Keratinocyte (primary cell): ENCODE measurements at regions not wholly inside any gene's neighbourhood (a gene's known extent, or its start where the extent isn't known, plus 50 kb on each side); places are given as distances from the start of the nearest gene placed in this dataset.
"Not testable (repeated sequence)": the region's sequence is repeated elsewhere in the genome, so short reads cannot be mapped to it uniquely, and the experiment has no call there.

Experiments used
- DNase-seq: peaks from one replicate; pipeline ENCODE4 v3.0.0-alpha.2; 2011; ENCODE audit warnings: low read depth, missing footprints, low spot score
- FAIRE-seq: peaks from 2 replicates; lab custom pipeline; 2011; peaks lifted over from hg19 to GRCh38; lab: Jason Lieb, UNC
- H2AFZ ChIP-seq: 2 replicates; pipeline ENCODE4 v1.6.0; 2012; ENCODE audit warnings: low read length, control low read depth, inconsistent platforms; ENCODE audit not compliant: control insufficient read depth
- H3K27ac ChIP-seq: 2 replicates; pipeline ENCODE4 v1.5.1; 2011; ENCODE audit warnings: low read length; ENCODE audit not compliant: control insufficient read depth, insufficient read depth
- H3K27me3 ChIP-seq: 3 replicates; pipeline ENCODE4 v1.6.0; 2011; ENCODE audit warnings: low read length; ENCODE audit not compliant: control insufficient read depth, insufficient read depth; ENCODE audit errors: extremely low read depth
- H3K36me3 ChIP-seq, 2 experiments: 2 replicates in 1 of 2; 3 replicates in 1 of 2; pipeline ENCODE4 v1.5.1; 2011; ENCODE audit warnings: low read length in 2 of 2, mild to moderate bottlenecking in 1 of 2; ENCODE audit not compliant: control insufficient read depth in 2 of 2, insufficient read depth in 2 of 2; ENCODE audit errors: extremely low read depth in 1 of 2
- H3K4me1 ChIP-seq: 3 replicates; pipeline ENCODE4 v1.5.1; 2011; ENCODE audit warnings: low read length; ENCODE audit not compliant: control insufficient read depth, insufficient read depth; ENCODE audit errors: extremely low read depth
- H3K4me2 ChIP-seq: 3 replicates; pipeline ENCODE4 v1.6.0; 2011; ENCODE audit warnings: low read depth, low read length; ENCODE audit not compliant: control insufficient read depth, insufficient read depth; ENCODE audit errors: extremely low read depth
- H3K4me3 ChIP-seq, 3 experiments: fragments of 200-600 bp in 1 of 3; sonication (generic) in 1 of 3; 2 replicates in 2 of 3; 3 replicates in 1 of 3; pipeline ENCODE4 v1.5.1; 2011 to 2016; ENCODE audit warnings: low read length in 3 of 3, mild to moderate bottlenecking in 3 of 3, control low read depth in 2 of 3, inconsistent platforms in 1 of 3, low read depth in 1 of 3, mixed read lengths in 1 of 3, mixed run types in 1 of 3, moderate library complexity in 1 of 3; ENCODE audit not compliant: control insufficient read depth in 2 of 3, insufficient read depth in 2 of 3; ENCODE audit errors: extremely low read depth in 1 of 3
- H3K79me2 ChIP-seq: 2 replicates; pipeline ENCODE4 v1.6.0; 2012; ENCODE audit warnings: low read length; ENCODE audit not compliant: control insufficient read depth, insufficient read depth
- H3K9ac ChIP-seq: 3 replicates; pipeline ENCODE4 v1.6.0; 2011; ENCODE audit warnings: low read length; ENCODE audit not compliant: control insufficient read depth, insufficient read depth; ENCODE audit errors: extremely low read depth
- H3K9me1 ChIP-seq: 3 replicates; pipeline ENCODE4 v1.6.0; 2011; ENCODE audit warnings: low read length; ENCODE audit not compliant: control insufficient read depth, insufficient read depth; ENCODE audit errors: extremely low read depth
- H3K9me3 ChIP-seq: 2 replicates; pipeline ENCODE4 v1.5.1; 2012; ENCODE audit warnings: low read depth, low read length; ENCODE audit not compliant: control insufficient read depth
- H4K20me1 ChIP-seq: 3 replicates; pipeline ENCODE4 v1.6.0; 2011; ENCODE audit warnings: low read length; ENCODE audit not compliant: control insufficient read depth, insufficient read depth; ENCODE audit errors: extremely low read depth
- EZH2 ChIP-seq: IDR thresholded peaks from one replicate; pipeline ENCODE4 v1.6.1; 2012; ENCODE audit warnings: inconsistent platforms, mild to moderate bottlenecking, low read length, moderate library complexity
- dilution Hi-C: fragments of 300-500 bp; cut with MboI; formaldehyde crosslinking; loops from one replicate; pipeline ENCODE4 v1.7.0; 2020; ENCODE audit warnings: low sequenced_read_pairs; ENCODE audit not compliant: extremely low pct_ligation_motif_present
- TF ChIP-seq, protein P1 (sequence below), 3 experiments: IDR thresholded peaks in 1 of 3; conservative IDR thresholded peaks in 1 of 3; optimal IDR thresholded peaks in 1 of 3; 2 replicates in 2 of 3; 3 replicates in 1 of 3; pipeline versions ENCODE3 to v1.5.1; 2011; ENCODE audit warnings: low read length in 3 of 3, mild to moderate bottlenecking in 3 of 3, moderate library complexity in 2 of 3, control low read depth in 1 of 3, inconsistent platforms in 1 of 3; ENCODE audit not compliant: insufficient read depth in 2 of 3; ENCODE audit errors: extremely low read depth in 1 of 3

DNA sequence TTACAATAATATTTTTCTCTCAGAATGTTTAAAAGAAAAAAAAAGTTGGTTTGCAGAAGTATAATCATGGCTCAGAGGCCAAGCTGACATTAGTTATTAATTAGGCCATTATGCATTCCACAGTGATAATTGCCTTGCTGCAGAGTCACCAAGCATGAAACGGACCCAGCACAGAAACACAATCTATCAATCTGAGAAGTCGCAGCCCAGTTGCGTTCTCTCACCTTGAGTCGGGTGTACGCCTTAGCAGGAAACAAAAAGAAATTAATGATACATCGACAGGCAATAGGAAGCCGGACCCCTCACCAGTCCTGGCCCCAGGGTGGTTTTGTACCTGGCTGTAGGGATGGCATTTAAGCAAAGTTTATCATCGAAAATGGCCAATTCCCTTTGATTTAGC, 129.7 kb downstream of the PHETA1 start:
- dilution Hi-C loops, result no loop called here
- Histone ChIP-seq H3K27ac (no peak overlapping the region), H3K27me3 (peaks cover 11% of the 10 kb centered on the region), H3K9me3 (no peaks in the 10 kb centered on the region), H4K20me1 (no peaks in the 10 kb centered on the region), H3K9ac (no peak overlapping the region), H3K9me1 (no peaks in the 10 kb centered on the region), H2AFZ (no peak overlapping the region), H3K36me3 (no peaks in the 10 kb centered on the region), H3K4me2 (no peak overlapping the region), H3K79me2 (no peaks in the 10 kb centered on the region), H3K4me3 (no peak overlapping the region), H3K4me1 (no peaks in the 10 kb centered on the region)
- DNase-seq (no peak), FAIRE-seq (no peak)
- no peak for TF ChIP-seq EZH2
- TF ChIP-seq, protein P1, sequence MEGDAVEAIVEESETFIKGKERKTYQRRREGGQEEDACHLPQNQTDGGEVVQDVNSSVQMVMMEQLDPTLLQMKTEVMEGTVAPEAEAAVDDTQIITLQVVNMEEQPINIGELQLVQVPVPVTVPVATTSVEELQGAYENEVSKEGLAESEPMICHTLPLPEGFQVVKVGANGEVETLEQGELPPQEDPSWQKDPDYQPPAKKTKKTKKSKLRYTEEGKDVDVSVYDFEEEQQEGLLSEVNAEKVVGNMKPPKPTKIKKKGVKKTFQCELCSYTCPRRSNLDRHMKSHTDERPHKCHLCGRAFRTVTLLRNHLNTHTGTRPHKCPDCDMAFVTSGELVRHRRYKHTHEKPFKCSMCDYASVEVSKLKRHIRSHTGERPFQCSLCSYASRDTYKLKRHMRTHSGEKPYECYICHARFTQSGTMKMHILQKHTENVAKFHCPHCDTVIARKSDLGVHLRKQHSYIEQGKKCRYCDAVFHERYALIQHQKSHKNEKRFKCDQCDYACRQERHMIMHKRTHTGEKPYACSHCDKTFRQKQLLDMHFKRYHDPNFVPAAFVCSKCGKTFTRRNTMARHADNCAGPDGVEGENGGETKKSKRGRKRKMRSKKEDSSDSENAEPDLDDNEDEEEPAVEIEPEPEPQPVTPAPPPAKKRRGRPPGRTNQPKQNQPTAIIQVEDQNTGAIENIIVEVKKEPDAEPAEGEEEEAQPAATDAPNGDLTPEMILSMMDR (optimal IDR thresholded peaks at IDR 0.05 in 1 of 3, IDR thresholded peaks at IDR 0.05 in 1 of 3, conservative IDR thresholded peaks at IDR 0.05 in 1 of 3; ENCODE audit: extremely low read depth in 1 of 3, insufficient read depth in 2 of 3, low read length in 3 of 3), result no peak

DNA sequence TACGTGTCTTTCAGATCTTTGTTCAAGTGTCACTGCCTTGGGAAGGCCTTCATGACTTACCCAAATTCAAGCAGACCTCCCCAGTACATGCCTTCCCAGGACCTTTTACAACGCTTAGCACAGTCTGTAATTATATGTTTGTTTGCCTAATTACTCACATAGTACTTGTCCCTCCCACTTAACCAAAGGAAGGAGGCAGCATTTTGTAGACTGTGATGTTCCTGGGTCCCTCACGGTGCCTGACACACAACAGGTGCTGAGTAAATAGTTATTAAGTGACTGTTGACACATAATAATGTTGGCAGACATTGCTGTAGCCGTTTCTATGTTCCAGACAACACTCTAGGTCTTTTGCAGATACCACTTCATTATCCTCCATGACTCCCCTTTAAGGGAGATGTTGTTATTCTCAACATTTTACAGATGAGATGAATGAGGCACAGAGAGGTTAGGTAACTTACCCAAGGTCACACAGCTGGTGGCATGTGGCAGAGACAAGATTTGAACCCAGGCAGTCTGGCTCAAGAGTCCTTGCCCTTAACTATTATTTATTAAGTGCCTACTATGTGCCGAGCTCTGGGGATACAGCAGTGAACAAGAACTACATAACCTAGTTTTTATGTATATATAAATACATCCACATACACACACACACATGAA, 130.7 kb downstream of the PHETA1 start:
- H3K4me1 ChIP-seq, result no peaks in the 10 kb centered on the region
- H3K79me2 ChIP-seq, result no peaks in the 10 kb centered on the region
- H3K36me3 ChIP-seq, result no peaks in the 10 kb centered on the region
- H3K4me2 ChIP-seq, result no peak overlapping the region
- FAIRE-seq, result no peak
- no peaks in the 10 kb centered on the region for H3K9me1 ChIP-seq
- H3K9me3 ChIP-seq, result no peaks in the 10 kb centered on the region
- no peak overlapping the region for H3K4me3 ChIP-seq
- no peak overlapping the region for H3K9ac ChIP-seq
- H3K27ac ChIP-seq, result no peak overlapping the region
- H4K20me1 ChIP-seq, result no peaks in the 10 kb centered on the region
- dilution Hi-C loops, result no loop called here
- TF ChIP-seq, protein P1 (optimal IDR thresholded peaks at IDR 0.05 in 1 of 3, IDR thresholded peaks at IDR 0.05 in 1 of 3, conservative IDR thresholded peaks at IDR 0.05 in 1 of 3; ENCODE audit: extremely low read depth in 1 of 3, insufficient read depth in 2 of 3, low read length in 3 of 3), result no peak
- TF ChIP-seq EZH2, result no peak
- DNase-seq, result no peak
- peaks cover 11% of the 10 kb centered on the region for H3K27me3 ChIP-seq
- H2AFZ ChIP-seq, result no peak overlapping the region

DNA sequence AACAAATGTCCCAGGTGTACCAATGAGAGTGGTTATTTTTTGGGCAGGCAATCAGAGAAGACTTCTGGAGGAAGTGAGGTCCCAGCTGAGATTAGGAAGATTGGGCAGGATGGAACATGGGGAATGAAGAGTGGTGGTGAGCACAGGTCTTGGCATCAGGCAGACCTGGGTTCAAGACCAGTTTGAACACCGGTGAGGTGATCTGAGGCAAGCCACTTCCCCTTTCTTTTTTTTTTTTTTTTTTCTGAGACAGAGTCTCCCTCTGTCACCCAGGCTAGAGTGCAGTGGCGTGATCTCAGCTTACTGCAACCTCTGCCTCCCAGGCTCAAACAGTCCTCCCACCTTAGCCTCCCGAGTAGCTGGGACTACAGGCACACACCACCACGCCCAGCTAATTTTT, 134.4 kb downstream of the PHETA1 start:
- peaks cover 11% of the 10 kb centered on the region for H3K27me3 ChIP-seq
- DNase-seq, H3K79me2 ChIP-seq, H2AFZ ChIP-seq, H3K9me1 ChIP-seq, H3K9ac ChIP-seq, H3K4me1 ChIP-seq, FAIRE-seq, H3K4me3 ChIP-seq, H3K4me2 ChIP-seq, H3K36me3 ChIP-seq, dilution Hi-C loops, H3K27ac ChIP-seq, H3K9me3 ChIP-seq, H4K20me1 ChIP-seq: not testable (repeated sequence)
